Endothelial cell of umbilical vein (primary cell): ENCODE measurements at regions not wholly inside any gene's neighbourhood (a gene's known extent, or its start where the extent isn't known, plus 50 kb on each side); places are given as distances from the start of the nearest gene placed in this dataset.

Source experiments
- BruUV-seq: library from RNA; stranded (reverse); fragments of 400-500 nt; replicated peaks from 2 replicates; lab custom pipeline; 2021; lab: Mats Ljungman, UMichigan
- CTCF ChIA-PET: fragments of 300-600, 350-600 bp; sonication (Branson Sonifier 250); formaldehyde crosslinking; loops from one replicate; lab custom pipeline; 2021; ENCODE audit warnings: antibody characterized with exemption, inconsistent platforms; lab: Charles Lee
- POLR2A ChIA-PET: fragments of 300-600, 350-600 bp; sonication (Branson Sonifier 250); formaldehyde crosslinking; loops from one replicate; lab custom pipeline; 2021; ENCODE audit warnings: antibody characterized with exemption, inconsistent platforms; lab: Charles Lee
- DNase-seq: peaks from one replicate; pipeline ENCODE4 v3.0.0-alpha.2; 2011; ENCODE audit warnings: low read depth, low spot score
- FAIRE-seq: peaks from 2 replicates; lab custom pipeline; 2011; peaks lifted over from hg19 to GRCh38; lab: Jason Lieb, UNC
- H2AFZ ChIP-seq: 2 replicates; pipeline ENCODE4 v1.6.0; 2012; ENCODE audit warnings: low read depth, low read length, control low read depth, inconsistent platforms
- H3K27ac ChIP-seq: 2 replicates; pipeline ENCODE4 v1.5.1; 2011; ENCODE audit warnings: low read depth, mild to moderate bottlenecking, control low read depth, low read length, moderate library complexity; ENCODE audit not compliant: insufficient read depth
- H3K27me3 ChIP-seq, 2 experiments: 2 replicates each; pipeline versions ENCODE4 v1.6.0 to v1.6.1; 2011; ENCODE audit warnings: low read length in 2 of 2, mixed read lengths in 1 of 2; ENCODE audit not compliant: control insufficient read depth in 2 of 2, insufficient read depth in 2 of 2
- H3K36me3 ChIP-seq, 2 experiments: 2 replicates in 1 of 2; 3 replicates in 1 of 2; pipeline ENCODE4 v1.5.1; 2011; ENCODE audit warnings: low read length in 2 of 2, mild to moderate bottlenecking in 1 of 2, moderate library complexity in 1 of 2; ENCODE audit not compliant: control insufficient read depth in 2 of 2, insufficient read depth in 2 of 2; ENCODE audit errors: extremely low read depth in 1 of 2
- H3K4me1 ChIP-seq: 3 replicates; pipeline ENCODE4 v1.5.1; 2011; ENCODE audit warnings: mild to moderate bottlenecking, low read length; ENCODE audit not compliant: control insufficient read depth, insufficient read depth; ENCODE audit errors: extremely low read depth
- H3K4me2 ChIP-seq: 2 replicates; pipeline ENCODE4 v1.6.1; 2011; ENCODE audit warnings: low read length, control low read depth, mixed read lengths; ENCODE audit not compliant: insufficient read depth
- H3K4me3 ChIP-seq, 3 experiments: fragments of 200-600 bp in 1 of 3; sonication (generic), shearing (Covaris generic) in 1 of 3; replicated peaks in 1 of 3; 2 replicates each; pipeline ENCODE4 v1.5.1; 2011 to 2016; ENCODE audit warnings: control low read depth in 3 of 3, low read length in 3 of 3, mild to moderate bottlenecking in 2 of 3, inconsistent platforms in 1 of 3, low read depth in 1 of 3, moderate library complexity in 1 of 3; ENCODE audit not compliant: insufficient read depth in 1 of 3
- H3K79me2 ChIP-seq: 2 replicates; pipeline ENCODE4 v1.6.0; 2012; ENCODE audit warnings: low read length, inconsistent platforms; ENCODE audit not compliant: control insufficient read depth, insufficient read depth
- H3K9ac ChIP-seq: replicated peaks from 2 replicates; pipeline ENCODE3; 2011; ENCODE audit warnings: low read length, control low read depth; ENCODE audit not compliant: insufficient read depth; ENCODE audit errors: extremely low read depth
- H3K9me1 ChIP-seq: replicated peaks from 3 replicates; pipeline ENCODE4 v1.6.0; 2011; ENCODE audit warnings: mild to moderate bottlenecking, low read length; ENCODE audit not compliant: control insufficient read depth, insufficient read depth; ENCODE audit errors: extremely low read depth
- H3K9me3 ChIP-seq: replicated peaks from 2 replicates; pipeline ENCODE4 v1.5.1; 2012; ENCODE audit warnings: low read length, inconsistent platforms; ENCODE audit not compliant: control insufficient read depth, insufficient read depth
- H4K20me1 ChIP-seq: replicated peaks from 2 replicates; pipeline ENCODE3; 2011; ENCODE audit warnings: mild to moderate bottlenecking, low read length; ENCODE audit not compliant: control insufficient read depth, insufficient read depth; ENCODE audit errors: extremely low read depth
- CTCF ChIP-seq, 2 donors: IDR thresholded peaks; 1 replicate in 1 of 2; 2 replicates in 1 of 2; pipeline ENCODE4 v1.5.1; 2011; ENCODE audit warnings: low read length in 2 of 2, mild to moderate bottlenecking in 2 of 2, moderate library complexity in 2 of 2, control low read depth in 1 of 2, inconsistent platforms in 1 of 2, low read depth in 1 of 2; ENCODE audit not compliant: insufficient read depth in 1 of 2; ENCODE audit errors: extremely low read depth in 1 of 2
- EZH2 ChIP-seq: IDR thresholded peaks from 2 replicates; pipeline ENCODE4 v1.6.1; 2012; ENCODE audit warnings: borderline replicate concordance, low read depth, mild to moderate bottlenecking, moderate library complexity, low read length, inconsistent platforms; ENCODE audit not compliant: severe bottlenecking
- FOS ChIP-seq: IDR thresholded peaks from 2 replicates; pipeline ENCODE4 v1.6.1; 2011; ENCODE audit warnings: mild to moderate bottlenecking, low read length, moderate library complexity, borderline replicate concordance; ENCODE audit not compliant: insufficient read depth
- GATA2 ChIP-seq: IDR thresholded peaks from 2 replicates; pipeline ENCODE4 v1.7.0; 2011; ENCODE audit warnings: low read depth, mild to moderate bottlenecking, moderate library complexity, mixed read lengths, low read length; ENCODE audit not compliant: insufficient read length, insufficient read depth
- JUN ChIP-seq: IDR thresholded peaks from 2 replicates; pipeline ENCODE4 v1.6.1; 2011; ENCODE audit warnings: borderline replicate concordance, low read depth; ENCODE audit not compliant: insufficient read length, insufficient read depth
- MYC ChIP-seq: IDR thresholded peaks from one replicate; pipeline ENCODE4 v1.6.1; 2011; ENCODE audit warnings: mild to moderate bottlenecking, low read depth, low read length
- POLR2A ChIP-seq: IDR thresholded peaks from 2 replicates; pipeline ENCODE4 v1.6.1; 2012; ENCODE audit warnings: low read depth, mild to moderate bottlenecking, control low read depth, low read length
- POLR2AphosphoS5 ChIP-seq: IDR thresholded peaks from 2 replicates; pipeline ENCODE4 v1.6.1; 2012; ENCODE audit warnings: low read depth, mild to moderate bottlenecking, control low read depth, low read length, moderate library complexity; ENCODE audit not compliant: insufficient read depth
- dilution Hi-C: fragments of 300-500 bp; cut with MboI; formaldehyde crosslinking; loops from one replicate; pipeline ENCODE4 v1.15.0; 2019; ENCODE audit warnings: low sequenced_read_pairs; ENCODE audit not compliant: extremely low pct_ligation_motif_present
- intact Hi-C: fragments of 100-400 bp; cut with micrococcal nuclease; formaldehyde crosslinking; loops from one replicate; pipeline ENCODE4 v1.10.0; 2022
- TF ChIP-seq, protein P1 (sequence below): IDR thresholded peaks from 2 replicates; pipeline ENCODE4 v1.6.1; 2011; ENCODE audit not compliant: insufficient read depth, insufficient read length

GRCh38 chr5:97778451-97778850 is 595.4 kb upstream of the RIOK2 start:
- H3K27ac ChIP-seq, result no peak overlapping the region
- no peaks in the 10 kb centered on the region for H3K36me3 ChIP-seq
- TF ChIP-seq JUN (no peak), EZH2 (no peak), MYC (no peak), FOS (no peak), GATA2 (no peak)
- dilution Hi-C loops, result no loop called here
- no peaks in the 10 kb centered on the region for H4K20me1 ChIP-seq
- H3K9me3 ChIP-seq, result no peaks in the 10 kb centered on the region
- DNase-seq, result no peak
- no peak for FAIRE-seq
- no peak overlapping the region for H3K9ac ChIP-seq
- no peak overlapping the region for H3K4me2 ChIP-seq
- no peaks in the 10 kb centered on the region for H3K79me2 ChIP-seq
- ChIA-PET POLR2A (no interaction called here), CTCF (no interaction called here)
- H2AFZ ChIP-seq, result no peak overlapping the region
- intact Hi-C loops, result no loop called here
- no TSS peak for BruUV-seq
- no peaks in the 10 kb centered on the region for H3K4me1 ChIP-seq
- no peaks in the 10 kb centered on the region for H3K9me1 ChIP-seq
- H3K27me3 ChIP-seq, result no peaks in the 10 kb centered on the region
- no peak overlapping the region for H3K4me3 ChIP-seq

GRCh38 chr5:97788369-97788768 is 605.3 kb upstream of the RIOK2 start:
- Histone ChIP-seq H3K9me1 (no peaks in the 10 kb centered on the region), H2AFZ (no peak overlapping the region), H3K79me2 (no peaks in the 10 kb centered on the region), H3K4me1 (no peaks in the 10 kb centered on the region), H3K4me3 (no peak overlapping the region), H3K27me3 (no peaks in the 10 kb centered on the region), H4K20me1 (no peaks in the 10 kb centered on the region), H3K4me2 (no peak overlapping the region), H3K27ac (no peak overlapping the region), H3K9me3 (no peaks in the 10 kb centered on the region), H3K36me3 (no peaks in the 10 kb centered on the region), H3K9ac (no peak overlapping the region)
- no peak for DNase-seq
- BruUV-seq, result no TSS peak
- no peak for FAIRE-seq
- CTCF ChIA-PET, result no interaction called here
- intact Hi-C loops (no loop called here), dilution Hi-C loops (no loop called here)
- POLR2A ChIA-PET, result no interaction called here
- no peak for TF ChIP-seq MYC
- TF ChIP-seq, protein P1, sequence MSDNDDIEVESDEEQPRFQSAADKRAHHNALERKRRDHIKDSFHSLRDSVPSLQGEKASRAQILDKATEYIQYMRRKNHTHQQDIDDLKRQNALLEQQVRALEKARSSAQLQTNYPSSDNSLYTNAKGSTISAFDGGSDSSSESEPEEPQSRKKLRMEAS, result no peak
- no peak for TF ChIP-seq CTCF (IDR thresholded peaks at IDR 0.05; ENCODE audit: extremely low read depth in 1 of 2, insufficient read depth in 1 of 2, low read depth in 1 of 2, low read length in 2 of 2)
- no peak for TF ChIP-seq FOS
- TF ChIP-seq POLR2AphosphoS5, result no peak
- no peak for TF ChIP-seq POLR2A
- no peak for TF ChIP-seq GATA2
- TF ChIP-seq EZH2, result no peak
- TF ChIP-seq JUN, result no peak
